NCI-H1417 treated with DMSO at 0.1 percent for 48 hours (cell line): ENCODE measurements at regions not wholly inside any gene's neighbourhood (a gene's known extent, or its start where the extent isn't known, plus 50 kb on each side); places are given as distances from the start of the nearest gene placed in this dataset.

Experiments
- DNase-seq: peaks from one replicate; lab custom pipeline; 2025; lab: John Stamatoyannopoulos, UW

DNA sequence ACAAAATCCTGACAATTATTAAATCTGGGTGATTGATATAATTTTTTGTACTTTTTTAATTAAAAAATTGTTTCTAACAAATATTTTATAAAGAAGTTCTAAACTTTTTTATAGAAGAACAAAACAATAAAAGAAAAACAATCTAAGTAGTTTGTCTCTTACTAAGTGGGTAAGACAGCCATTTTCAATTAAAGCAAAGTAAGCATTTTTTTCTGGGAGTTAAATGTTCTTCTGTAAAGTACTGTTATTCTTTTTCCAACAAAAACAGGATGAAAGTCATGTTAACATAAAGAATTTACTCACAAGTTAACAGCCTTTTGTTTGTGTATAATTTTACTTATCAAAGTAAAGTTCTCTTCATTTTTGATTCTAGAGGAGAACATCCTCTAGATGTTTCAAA, 1029.9 kb downstream of the JRKL start:
- DNase-seq: no peak

DNA sequence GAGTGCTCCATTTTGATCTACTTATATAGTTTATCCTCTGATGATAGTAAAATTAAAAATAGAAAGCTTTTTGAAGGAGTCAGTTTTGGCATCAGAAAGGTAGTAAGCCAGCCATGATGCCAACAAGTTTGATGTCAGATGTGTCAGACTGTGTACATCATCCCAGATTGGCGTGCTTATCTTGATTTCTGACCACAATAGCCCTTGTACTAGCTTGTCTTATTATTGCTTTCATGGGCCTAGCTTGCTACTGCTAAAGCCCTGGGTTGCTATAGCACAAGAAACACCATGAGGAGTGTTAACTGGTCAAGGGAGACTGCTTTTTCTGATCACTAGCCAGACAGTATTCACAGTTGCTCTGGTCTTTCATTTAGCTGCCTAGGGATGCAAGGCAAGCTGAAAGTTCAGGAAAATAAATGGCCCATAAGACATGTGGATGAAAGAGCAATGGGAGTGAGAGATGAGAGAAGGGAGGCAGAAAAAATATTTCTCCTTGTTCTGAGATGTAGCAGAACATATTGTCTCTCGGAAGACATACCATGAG, 1038.5 kb downstream of the JRKL start:
- DNase-seq: no peak

DNA sequence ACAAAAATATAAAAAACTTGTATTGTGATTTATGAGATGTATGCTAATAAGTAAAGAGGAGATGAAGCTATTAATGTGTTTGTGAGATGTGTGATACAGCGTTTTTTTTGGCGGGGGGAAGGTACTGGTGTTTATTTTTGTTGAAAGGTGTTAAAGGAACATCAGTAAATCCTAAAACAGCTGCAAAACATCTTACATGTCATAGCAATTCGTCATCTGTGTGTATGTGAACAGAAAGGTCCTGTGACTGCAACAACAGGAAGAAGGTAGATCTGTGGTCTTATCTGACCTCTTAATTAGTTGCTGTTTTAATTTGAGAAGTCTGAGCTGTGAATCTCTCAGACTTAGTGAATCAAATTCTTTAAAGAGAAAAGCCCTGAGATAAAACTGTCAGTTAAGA, 1041.1 kb downstream of the JRKL start:
- DNase-seq: no peak

DNA sequence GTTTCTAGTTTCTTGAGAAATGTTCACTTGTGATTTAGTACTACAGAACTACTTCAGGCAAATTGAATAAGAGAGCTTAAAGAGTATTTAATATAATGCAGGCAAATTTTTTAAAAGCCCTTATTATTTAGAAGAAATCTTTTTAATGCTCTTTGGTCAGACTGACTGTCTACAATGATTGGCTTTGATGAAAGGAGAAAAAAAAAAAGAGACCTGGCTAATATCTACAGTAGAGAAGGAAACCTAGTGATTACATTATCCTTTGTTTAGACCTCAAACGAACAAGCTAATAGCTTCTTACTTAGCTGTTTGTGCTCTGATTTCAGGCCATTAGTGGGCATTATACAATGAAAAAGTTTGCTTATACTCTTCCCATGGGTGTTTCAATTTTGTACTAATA, 1043.1 kb downstream of the JRKL start:
- DNase-seq: no peak

GRCh38 chr11:97445561-97445960, 1055.7 kb downstream of the JRKL start:
- DNase-seq: no peak

DNA sequence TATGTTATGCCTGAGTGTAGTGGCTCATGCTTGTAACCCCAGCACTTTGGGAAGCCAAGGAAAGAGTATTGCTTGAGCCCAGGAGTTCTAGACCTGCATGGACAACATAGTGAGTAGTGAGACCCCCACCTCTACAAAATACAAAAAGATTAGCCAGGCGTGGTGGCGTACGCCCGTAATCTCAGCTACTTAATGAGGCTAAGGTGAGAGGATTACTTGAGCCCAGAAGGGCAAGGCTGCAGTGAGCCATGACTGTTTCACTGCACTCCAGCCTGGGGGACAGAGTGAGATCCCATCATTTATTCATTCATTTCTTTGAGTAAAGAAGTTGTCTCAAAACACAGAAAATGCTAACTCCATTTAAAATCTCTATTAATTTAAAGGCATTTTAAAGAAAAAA, 1061.6 kb downstream of the JRKL start:
- DNase-seq: no peak

DNA sequence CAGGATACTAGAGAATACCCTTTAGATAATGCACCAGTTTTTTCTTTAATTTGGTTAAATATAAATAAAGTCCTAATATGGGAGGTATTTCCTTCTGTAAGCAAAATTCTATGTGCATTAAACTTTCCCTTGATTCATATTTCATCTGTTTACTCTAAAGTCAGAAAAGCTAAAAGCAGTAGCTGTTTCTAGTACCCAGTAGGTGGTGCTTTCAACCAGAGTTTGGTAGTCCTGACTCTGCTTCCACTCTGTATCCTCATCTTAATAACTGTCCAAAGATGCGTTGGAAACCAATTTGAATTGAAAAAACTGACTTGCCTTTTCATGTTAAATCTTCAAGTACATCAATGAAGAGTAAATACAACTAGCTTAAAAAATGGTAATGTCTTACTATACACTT, 1065.2 kb downstream of the JRKL start:
- DNase-seq: no peak

DNA sequence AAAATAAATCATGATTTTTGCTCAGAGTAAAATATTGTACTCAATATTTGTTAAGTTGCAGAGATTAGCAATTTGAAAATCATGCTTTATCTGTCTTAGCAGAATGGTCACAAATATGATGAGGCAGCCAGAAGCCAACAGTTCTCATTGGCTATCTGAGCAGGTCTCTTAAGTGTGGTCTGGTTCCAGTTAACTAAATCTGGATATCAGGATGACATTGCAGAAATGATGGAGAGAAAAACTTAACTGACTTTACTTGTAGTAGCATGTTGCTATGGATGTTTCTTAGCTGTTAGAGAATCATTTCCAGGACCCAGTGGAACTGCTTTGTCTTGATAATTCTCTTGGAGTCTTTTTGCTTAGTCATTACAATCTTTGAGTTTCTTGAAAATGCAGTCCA, 1070.3 kb downstream of the JRKL start:
- DNase-seq: no peak

- DNase-seq: no peak
These were observed 1071.4 kb downstream of the JRKL start for GRCh38 chr11:97461044-97461880.

DNA sequence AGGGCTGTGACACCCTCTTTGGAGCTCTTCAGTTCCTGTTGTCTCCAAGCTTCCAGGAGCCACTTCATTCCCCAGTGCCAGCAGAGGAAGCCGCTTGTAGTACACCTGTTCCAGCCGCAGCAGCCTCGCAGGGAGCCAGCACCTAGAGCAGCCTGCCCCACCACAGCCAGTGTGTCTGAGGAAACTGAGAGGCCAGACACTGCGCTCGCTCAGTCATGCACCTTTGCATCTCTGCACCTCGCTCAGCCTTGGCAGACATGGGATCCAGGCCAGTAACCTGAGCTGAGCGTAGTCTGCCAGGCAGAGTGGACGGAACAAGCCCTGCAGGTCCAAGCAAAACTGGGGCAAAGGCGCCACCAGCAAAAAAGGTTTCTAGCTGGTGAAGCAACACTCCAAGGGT, 1072.1 kb downstream of the JRKL start:
- no peak for DNase-seq

GRCh38 chr11:97463891-97464290, 1074.1 kb downstream of the JRKL start:
- DNase-seq: no peak

DNA sequence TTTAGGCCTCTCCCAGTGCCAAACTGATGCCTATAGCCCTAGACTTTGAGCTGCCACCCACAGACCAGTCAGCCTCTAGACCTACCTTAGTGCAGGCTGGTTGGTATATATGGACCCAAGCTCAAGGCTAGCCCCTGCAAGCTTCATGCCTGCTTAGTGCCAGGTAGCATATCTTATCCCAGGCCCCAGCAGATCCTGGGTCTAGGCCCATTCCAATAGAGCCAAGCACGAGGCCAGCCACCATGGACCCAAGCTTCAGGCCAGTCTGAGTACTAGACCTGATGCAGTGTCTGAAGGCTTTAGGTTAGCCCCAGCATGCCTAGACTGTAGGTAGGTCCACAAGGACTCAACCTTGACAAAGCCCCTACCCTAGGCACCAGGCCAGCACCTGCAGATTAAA, 1081.7 kb downstream of the JRKL start:
- DNase-seq: no peak

DNA sequence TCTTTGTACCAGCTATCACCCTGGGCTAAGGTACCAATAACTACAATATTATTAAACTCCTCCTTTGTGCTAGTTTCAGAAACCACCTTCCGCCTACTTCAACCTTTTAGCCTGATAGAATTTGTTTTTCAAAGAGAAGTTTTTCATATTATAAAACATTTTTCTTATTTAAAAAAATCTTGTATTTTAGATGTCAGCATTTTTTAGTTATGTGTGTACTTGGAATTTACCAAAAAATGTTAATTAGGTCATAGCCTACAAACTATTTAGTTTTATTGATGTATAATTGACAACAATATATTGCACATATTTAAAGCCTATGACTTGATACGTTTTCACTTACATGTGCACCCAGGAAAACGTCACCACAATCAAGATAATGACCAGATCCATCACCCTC, 1097.6 kb downstream of the JRKL start:
- no peak for DNase-seq

GRCh38 chr11:97498891-97499290, 1109.1 kb downstream of the JRKL start:
- DNase-seq: no peak

DNA sequence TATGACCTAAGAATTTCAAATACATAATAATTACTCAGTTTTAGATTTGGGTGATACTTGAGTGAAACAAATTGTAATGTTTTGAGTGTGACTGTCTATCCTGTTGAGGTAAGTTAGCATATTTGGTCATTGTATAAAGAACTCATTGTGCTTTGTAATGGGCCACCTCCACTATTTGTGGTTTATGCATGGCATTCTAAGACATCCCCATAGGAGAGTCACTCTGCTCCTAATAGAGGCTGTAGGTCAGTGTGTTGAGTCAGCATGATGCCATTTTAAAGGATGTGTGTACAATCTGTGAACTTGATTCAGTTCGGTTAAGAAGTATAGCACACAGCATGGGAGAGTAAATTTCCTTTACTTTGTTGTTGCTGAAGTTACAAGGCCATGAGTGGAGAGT, 1112.4 kb downstream of the JRKL start:
- DNase-seq: no peak

- DNase-seq: no peak
These were observed 1116.4 kb downstream of the JRKL start for GRCh38 chr11:97506076-97506759.

DNA sequence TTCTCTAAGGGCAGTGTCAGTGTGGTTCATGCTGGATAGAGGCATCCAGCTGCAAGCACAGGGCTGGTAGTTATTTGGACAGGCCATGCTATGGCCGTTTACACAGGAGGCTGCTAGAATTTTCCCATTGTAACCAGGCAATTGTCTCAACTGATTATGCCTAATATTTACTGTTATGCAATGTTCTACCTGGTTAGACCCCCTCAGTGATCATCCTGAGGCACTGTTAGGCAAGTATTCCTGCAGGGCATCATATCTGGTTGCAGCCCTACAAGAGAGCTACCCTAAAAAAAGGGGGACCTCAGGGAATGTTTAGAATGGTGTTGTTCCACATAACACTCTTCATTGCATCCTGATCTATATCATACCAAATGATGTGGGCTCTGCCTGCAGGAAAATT, 1124.6 kb downstream of the JRKL start:
- no peak for DNase-seq

DNA sequence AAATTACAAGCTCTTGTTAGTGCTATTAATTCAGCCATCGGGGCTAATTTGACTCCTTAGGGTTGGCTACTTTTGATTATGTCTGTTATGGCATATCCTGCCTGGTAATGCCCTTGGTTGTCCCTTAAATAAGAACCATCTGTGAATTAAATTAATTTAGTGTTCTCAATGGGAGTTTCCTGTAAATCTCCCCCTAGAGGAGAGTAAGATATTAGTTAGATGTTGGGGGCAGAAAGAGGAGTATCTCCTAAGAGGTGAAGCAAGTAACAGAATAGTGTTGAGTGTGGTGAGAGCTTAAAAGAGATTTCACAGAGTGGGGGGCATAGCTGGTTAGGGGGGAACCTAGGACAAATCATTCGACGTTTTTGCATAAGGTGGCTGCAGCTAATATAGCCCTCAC, 1126.9 kb downstream of the JRKL start:
- no peak for DNase-seq

- no peak for DNase-seq
These were observed 1135.5 kb downstream of the JRKL start for GRCh38 chr11:97525273-97525672.

- DNase-seq: no peak
These were observed 1147.8 kb downstream of the JRKL start for GRCh38 chr11:97537407-97538150.

DNA sequence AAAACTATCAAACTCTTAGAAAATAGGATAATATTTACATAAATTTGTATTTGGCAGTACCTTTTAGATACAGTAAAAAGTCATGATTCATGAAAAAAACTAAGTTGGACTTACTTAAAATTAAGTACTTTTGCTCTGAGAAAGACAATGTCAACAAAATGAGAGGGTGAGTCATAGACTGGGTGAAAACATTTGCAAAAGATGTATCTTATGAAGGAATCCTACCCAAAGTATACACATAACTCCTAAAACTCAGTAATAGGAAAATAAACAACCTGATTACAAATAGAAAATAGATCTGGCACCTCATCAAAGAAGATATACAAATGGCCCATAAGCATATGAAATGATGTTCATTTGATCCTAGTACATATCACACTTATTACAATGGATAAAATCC, 1154.6 kb downstream of the JRKL start:
- DNase-seq: no peak

- peak; percentile 33 for DNase-seq
These were observed 1158.5 kb downstream of the JRKL start for GRCh38 chr11:97548280-97548679.

DNA sequence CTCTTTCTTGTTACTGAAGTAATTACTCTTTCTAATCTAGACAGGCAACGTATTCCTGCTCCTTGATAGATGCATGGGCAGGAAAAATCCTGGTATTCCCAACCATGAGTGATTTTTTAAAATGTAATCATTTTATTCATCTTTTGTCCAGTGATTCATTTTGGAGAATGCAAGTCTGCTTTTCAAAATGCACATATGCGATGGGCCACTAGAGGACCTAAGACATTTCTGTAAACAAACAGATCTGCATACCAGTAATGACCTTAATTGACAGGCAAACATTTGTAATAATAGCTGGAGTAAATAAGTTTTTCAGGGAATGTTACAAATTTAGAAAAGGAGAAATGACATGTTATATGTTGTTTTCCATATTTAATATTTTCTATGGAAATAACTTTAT, 1167.6 kb downstream of the JRKL start:
- no peak for DNase-seq
